ENCODE measurements at regions not wholly inside any gene's neighbourhood (a gene's known extent, or its start where the extent isn't known, plus 50 kb on each side); places are given as distances from the start of the nearest gene placed in this dataset.

DNA sequence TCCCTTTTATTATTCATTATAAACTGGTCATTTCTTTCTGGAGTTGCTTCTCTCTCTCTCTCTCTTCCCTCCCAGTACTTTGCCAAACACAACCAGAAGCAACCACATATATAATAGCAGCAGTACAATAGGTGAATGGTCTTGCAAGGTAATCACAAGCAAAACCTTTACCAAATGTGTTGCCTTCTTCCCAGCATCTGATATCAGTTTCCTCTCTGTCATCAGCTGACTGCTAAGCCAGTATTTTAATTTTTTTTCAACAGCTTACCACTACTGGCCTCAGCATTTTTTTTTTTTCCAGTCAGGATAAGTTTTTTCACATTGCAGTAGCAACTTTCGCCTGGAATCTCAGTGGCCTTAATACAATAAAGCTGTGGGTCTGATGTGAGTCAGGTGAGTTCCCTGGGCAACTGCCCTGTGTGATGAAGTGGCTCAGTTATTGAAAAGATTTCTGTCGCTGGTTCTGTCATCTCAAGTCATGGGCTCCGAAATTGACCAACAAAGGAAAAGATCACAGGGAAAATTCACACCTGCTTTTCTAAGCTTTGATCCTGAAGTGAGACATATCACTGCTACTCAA is 282.5 kb upstream of the AMIGO2 start (continued):
- no peak for TF ChIP-seq ZNF112 (tag by site-specific recombination; IDR thresholded peaks at IDR 0.05)
- no peak for TF ChIP-seq ZNF548 (tag by site-specific recombination; IDR thresholded peaks at IDR 0.05)
- TF ChIP-seq ZSCAN4 (tag by site-specific recombination; IDR thresholded peaks at IDR 0.05) = no peak
- no peak for TF ChIP-seq ZNF768 (tag by site-specific recombination; IDR thresholded peaks at IDR 0.05)
- no peak for TF ChIP-seq ZNF701 (tag by site-specific recombination; IDR thresholded peaks at IDR 0.05)
- no peak for TF ChIP-seq ZNF404 (tag by site-specific recombination; IDR thresholded peaks at IDR 0.05)
- no peak for TF ChIP-seq ZNF48 (tag by site-specific recombination; IDR thresholded peaks at IDR 0.05)

DNA sequence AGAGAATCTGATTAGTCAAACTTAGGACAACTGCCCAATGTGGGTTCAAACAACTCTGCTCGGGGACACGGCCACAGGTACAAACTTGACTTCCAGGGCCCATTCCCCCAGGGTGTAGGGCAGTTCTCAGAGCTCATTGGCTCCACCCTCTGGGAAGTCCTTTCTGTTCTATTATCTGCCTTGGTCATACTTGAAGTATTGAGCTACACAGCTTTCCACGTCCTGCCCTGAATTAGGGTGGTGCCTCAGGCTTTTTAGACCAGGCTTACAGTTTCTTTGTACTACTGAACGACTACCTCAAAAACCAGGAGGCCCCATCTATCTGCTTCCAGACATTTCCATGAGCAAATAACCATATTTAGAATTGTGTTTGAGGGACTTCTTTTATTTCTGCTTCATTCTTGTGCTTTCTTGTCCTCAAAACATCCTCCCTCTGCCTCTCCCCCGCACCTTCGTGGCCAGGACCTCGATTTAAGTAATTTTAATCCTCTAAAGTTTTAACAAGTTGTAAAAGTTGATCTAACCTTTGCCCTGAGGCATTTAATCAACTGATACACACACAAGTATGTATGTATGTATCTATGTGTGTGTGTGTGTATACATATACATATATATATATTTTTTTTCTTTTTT is 281.7 kb upstream of the AMIGO2 start:
- Histone ChIP-seq H3K9me3 (ENCODE audit: control insufficient read depth, insufficient read depth, low read depth, low read length) (no peaks in the 10 kb centered on the region), H3K4me1 (ENCODE audit: control insufficient read depth, insufficient read depth, low read length) (no peaks in the 10 kb centered on the region), H3K27ac (ENCODE audit: extremely low read depth, low read depth, low read length) (no peak overlapping the region), H3K4me3 (ENCODE audit: low read depth, low read length) (no peak overlapping the region), H3K36me3 (ENCODE audit: control insufficient read depth in 2 of 2, insufficient read depth in 1 of 2, low read length in 2 of 2) (no peaks in the 10 kb centered on the region)
- ChIA-PET CTCF (interaction anchor here (0.5 kb wide), 1 partner anchor 21 kb away, joined by 3 read pairs; no protein-coding TSS in a partner anchor), POLR2A (no interaction called here)
- TF ChIP-seq, protein P1, sequence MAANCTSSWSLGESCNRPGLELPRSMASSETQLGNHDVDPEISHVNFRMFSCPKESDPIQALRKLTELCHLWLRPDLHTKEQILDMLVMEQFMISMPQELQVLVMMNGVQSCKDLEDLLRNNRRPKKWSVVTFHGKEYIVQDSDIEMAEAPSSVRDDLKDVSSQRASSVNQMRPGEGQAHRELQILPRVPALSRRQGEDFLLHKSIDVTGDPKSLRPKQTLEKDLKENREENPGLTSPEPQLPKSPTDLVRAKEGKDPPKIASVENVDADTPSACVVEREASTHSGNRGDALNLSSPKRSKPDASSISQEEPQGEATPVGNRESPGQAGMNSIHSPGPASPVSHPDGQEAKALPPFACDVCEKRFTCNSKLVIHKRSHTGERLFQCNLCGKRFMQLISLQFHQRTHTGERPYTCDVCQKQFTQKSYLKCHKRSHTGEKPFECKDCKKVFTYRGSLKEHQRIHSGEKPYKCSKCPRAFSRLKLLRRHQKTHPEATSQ (tag by site-specific recombination; IDR thresholded peaks at IDR 0.05) = no peak
- TF ChIP-seq ZNF280C (tag by site-specific recombination; IDR thresholded peaks at IDR 0.05) (no peak), ZBTB17 (tag by site-specific recombination; IDR thresholded peaks at IDR 0.05) (peak; percentile 25; the same call in 1 of the 2 replicates), ZBTB20 (tag by site-specific recombination; IDR thresholded peaks at IDR 0.05) (peak; percentile 46; the same call in 1 of the 2 replicates)
- TF ChIP-seq, protein P2, sequence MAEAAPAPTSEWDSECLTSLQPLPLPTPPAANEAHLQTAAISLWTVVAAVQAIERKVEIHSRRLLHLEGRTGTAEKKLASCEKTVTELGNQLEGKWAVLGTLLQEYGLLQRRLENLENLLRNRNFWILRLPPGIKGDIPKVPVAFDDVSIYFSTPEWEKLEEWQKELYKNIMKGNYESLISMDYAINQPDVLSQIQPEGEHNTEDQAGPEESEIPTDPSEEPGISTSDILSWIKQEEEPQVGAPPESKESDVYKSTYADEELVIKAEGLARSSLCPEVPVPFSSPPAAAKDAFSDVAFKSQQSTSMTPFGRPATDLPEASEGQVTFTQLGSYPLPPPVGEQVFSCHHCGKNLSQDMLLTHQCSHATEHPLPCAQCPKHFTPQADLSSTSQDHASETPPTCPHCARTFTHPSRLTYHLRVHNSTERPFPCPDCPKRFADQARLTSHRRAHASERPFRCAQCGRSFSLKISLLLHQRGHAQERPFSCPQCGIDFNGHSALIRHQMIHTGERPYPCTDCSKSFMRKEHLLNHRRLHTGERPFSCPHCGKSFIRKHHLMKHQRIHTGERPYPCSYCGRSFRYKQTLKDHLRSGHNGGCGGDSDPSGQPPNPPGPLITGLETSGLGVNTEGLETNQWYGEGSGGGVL (tag by site-specific recombination; IDR thresholded peaks at IDR 0.05) = no peak

DNA sequence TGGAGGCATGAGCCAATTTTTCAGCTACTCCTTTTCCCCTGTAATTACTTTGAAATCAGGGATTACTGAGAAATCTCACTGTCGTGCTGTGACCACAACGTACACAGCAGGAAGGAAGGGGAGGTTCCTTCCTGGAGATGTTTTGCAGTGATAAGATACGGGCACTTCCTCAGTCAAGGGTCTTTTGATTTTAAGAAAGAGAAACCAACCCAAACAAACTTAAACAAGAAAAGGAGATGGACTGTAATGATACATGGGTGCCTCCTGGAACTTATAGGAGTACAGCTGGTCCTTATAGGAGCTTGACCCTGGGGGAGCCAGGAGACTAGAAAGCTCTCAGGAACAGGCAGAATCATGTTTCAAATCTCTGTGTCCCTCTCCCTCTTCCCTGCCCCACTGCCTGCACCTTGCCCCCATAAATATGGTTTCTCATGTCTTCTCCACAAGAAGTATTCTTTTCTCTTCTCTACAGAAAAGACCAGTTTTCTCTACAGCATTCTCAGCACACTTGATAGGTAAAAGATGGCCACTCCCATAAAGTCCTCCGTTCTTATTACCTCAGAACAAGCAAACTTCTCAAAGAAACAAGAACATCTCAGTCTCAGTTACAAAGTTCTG is 281.1 kb upstream of the AMIGO2 start:
- no peaks in the 10 kb centered on the region for H3K36me3 ChIP-seq (ENCODE audit: control insufficient read depth in 2 of 2, insufficient read depth in 1 of 2, low read length in 2 of 2)
- H3K9me3 ChIP-seq (ENCODE audit: control insufficient read depth, insufficient read depth, low read depth, low read length) = no peaks in the 10 kb centered on the region
- CTCF ChIA-PET = interaction anchor here (0.7 kb wide), 1 partner anchor 1396 kb away, joined by 5 read pairs; no protein-coding TSS in a partner anchor
- TF ChIP-seq SCRT2 (tag by site-specific recombination; IDR thresholded peaks at IDR 0.05) (0 out of 2 replicates have a peak, but pooled peaks have one; percentile 19), ZNF510 (tag by site-specific recombination; IDR thresholded peaks at IDR 0.05; ENCODE audit: insufficient replicate concordance) (no peak), TRIM28 (IDR thresholded peaks at IDR 0.05; ENCODE audit: borderline replicate concordance, low read length) (peak; percentile 61; the same call in 1 of the 2 replicates), WT1 (tag by site-specific recombination; IDR thresholded peaks at IDR 0.05) (0 out of 2 replicates have a peak, but pooled peaks have one; percentile 30), ZNF394 (tag by site-specific recombination; IDR thresholded peaks at IDR 0.05; ENCODE audit: borderline replicate concordance) (peak; percentile 41; the same call in 1 of the 2 replicates), SP7 (tag by site-specific recombination; IDR thresholded peaks at IDR 0.05) (0 out of 2 replicates have a peak, but pooled peaks have one; percentile 14)
- no peaks in the 10 kb centered on the region for H3K4me1 ChIP-seq (ENCODE audit: control insufficient read depth, insufficient read depth, low read length)
- no peak overlapping the region for H3K27ac ChIP-seq (ENCODE audit: extremely low read depth, low read depth, low read length)
- POLR2A ChIA-PET = no interaction called here
- H3K4me3 ChIP-seq (ENCODE audit: low read depth, low read length) = no peak overlapping the region
